Stomach smooth muscle (tissue), 2 donors: ENCODE measurements at regions not wholly inside any gene's neighbourhood (a gene's known extent, or its start where the extent isn't known, plus 50 kb on each side); places are given as distances from the start of the nearest gene placed in this dataset.
"Not testable (repeated sequence)": the region's sequence is repeated elsewhere in the genome, so short reads cannot be mapped to it uniquely, and the experiment has no call there.

Experiments
- H3K27ac ChIP-seq: one replicate; pipeline ENCODE4 v1.7.0; 2013; ENCODE audit warnings: mild to moderate bottlenecking, low read length, inconsistent platforms
- H3K27me3 ChIP-seq, 2 donors: one replicate each; pipeline ENCODE4 v1.7.0; 2013; ENCODE audit warnings: low read length in 2 of 2; ENCODE audit not compliant: insufficient read depth in 2 of 2, control insufficient read depth in 1 of 2
- H3K36me3 ChIP-seq, 2 donors: one replicate each; pipeline ENCODE4 v1.7.0; 2013; ENCODE audit warnings: low read length in 2 of 2; ENCODE audit not compliant: control insufficient read depth in 2 of 2, insufficient read depth in 2 of 2
- H3K4me1 ChIP-seq: one replicate; pipeline ENCODE4 v1.7.0; 2013; ENCODE audit warnings: low read length; ENCODE audit not compliant: control insufficient read depth, insufficient read depth
- H3K4me3 ChIP-seq, 2 donors: one replicate each; pipeline ENCODE4 v1.7.0; 2013; ENCODE audit warnings: low read length in 2 of 2
- H3K9ac ChIP-seq, 2 donors: one replicate each; pipeline ENCODE4 v1.7.0; 2013; ENCODE audit warnings: low read length in 2 of 2, mild to moderate bottlenecking in 1 of 2
- H3K9me3 ChIP-seq, 2 donors: one replicate each; pipeline ENCODE4 v1.7.0; 2013; ENCODE audit warnings: low read length in 2 of 2; ENCODE audit not compliant: control insufficient read depth in 2 of 2
- donor health status: healthy.
- donor health status: Pancreatic carcinoma.

GRCh38 chr1:81178431-81179093 is 622.2 kb upstream of the ADGRL2 start:
- H3K9ac ChIP-seq, H3K9me3 ChIP-seq, H3K4me1 ChIP-seq, H3K4me3 ChIP-seq, H3K36me3 ChIP-seq, H3K27me3 ChIP-seq, H3K27ac ChIP-seq: not testable (repeated sequence)

GRCh38 chr1:81174811-81175476 is 625.8 kb upstream of the ADGRL2 start:
- Histone ChIP-seq H3K9me3 (peaks cover 4 to 7% of the 10 kb centered on the region in 2 donors), H3K4me3 (no peak overlapping the region), H3K36me3 (no peaks in the 10 kb centered on the region), H3K4me1 (no peaks in the 10 kb centered on the region), H3K27me3 (no peaks in the 10 kb centered on the region), H3K27ac (no peak overlapping the region), H3K9ac (no peak overlapping the region)

- peaks cover 4 to 7% of the 10 kb centered on the region in 2 donors for H3K9me3 ChIP-seq
- no peak overlapping the region for H3K9ac ChIP-seq
- H3K4me3 ChIP-seq, result no peak overlapping the region
- H3K27ac ChIP-seq, result no peak overlapping the region
- H3K36me3 ChIP-seq, result no peaks in the 10 kb centered on the region
- H3K4me1 ChIP-seq, result no peaks in the 10 kb centered on the region
- H3K27me3 ChIP-seq, result no peaks in the 10 kb centered on the region
Measured at GRCh38 chr1:81174052-81174451, 626.7 kb upstream of the ADGRL2 start.

GRCh38 chr1:81172483-81172882 is 628.3 kb upstream of the ADGRL2 start:
- H3K4me1 ChIP-seq, result no peaks in the 10 kb centered on the region
- H3K36me3 ChIP-seq, result no peaks in the 10 kb centered on the region
- no peak overlapping the region for H3K4me3 ChIP-seq
- no peak overlapping the region for H3K27ac ChIP-seq
- peaks cover 4 to 7% of the 10 kb centered on the region in 2 donors for H3K9me3 ChIP-seq
- no peaks in the 10 kb centered on the region for H3K27me3 ChIP-seq
- H3K9ac ChIP-seq, result no peak overlapping the region

GRCh38 chr1:81170721-81171120 is 630.0 kb upstream of the ADGRL2 start:
- Histone ChIP-seq H3K9me3 (peaks cover 4 to 7% of the 10 kb centered on the region in 2 donors), H3K9ac (no peak overlapping the region), H3K4me1 (no peaks in the 10 kb centered on the region), H3K27ac (no peak overlapping the region), H3K36me3 (no peaks in the 10 kb centered on the region), H3K4me3 (no peak overlapping the region), H3K27me3 (no peaks in the 10 kb centered on the region)

GRCh38 chr1:81165963-81166362 is 634.8 kb upstream of the ADGRL2 start:
- no peak overlapping the region for H3K4me3 ChIP-seq
- no peaks in the 10 kb centered on the region for H3K36me3 ChIP-seq
- H3K9ac ChIP-seq, result no peak overlapping the region

GRCh38 chr1:81160696-81161095 is 640.0 kb upstream of the ADGRL2 start:
- Histone ChIP-seq H3K27ac (no peak overlapping the region), H3K36me3 (no peaks in the 10 kb centered on the region), H3K4me1 (no peaks in the 10 kb centered on the region)

More at GRCh38 chr1:81165963-81166362, 634.8 kb upstream of the ADGRL2 start:
- Histone ChIP-seq H3K4me1 (no peaks in the 10 kb centered on the region), H3K27me3 (no peaks in the 10 kb centered on the region), H3K9me3 (no peaks in the 10 kb centered on the region), H3K27ac (no peak overlapping the region)

GRCh38 chr1:81158592-81158991 is 642.1 kb upstream of the ADGRL2 start:
- no peak overlapping the region for H3K27ac ChIP-seq
- H3K9me3 ChIP-seq, result no peaks in the 10 kb centered on the region
- H3K36me3 ChIP-seq, result no peaks in the 10 kb centered on the region
- H3K4me1 ChIP-seq, result no peaks in the 10 kb centered on the region
- no peak overlapping the region for H3K9ac ChIP-seq
- H3K4me3 ChIP-seq, result peak overlapping the region in 1 of 2 donors; percentile 8
- H3K27me3 ChIP-seq, result no peaks in the 10 kb centered on the region

More at GRCh38 chr1:81160696-81161095, 640.0 kb upstream of the ADGRL2 start:
- Histone ChIP-seq H3K4me3 (no peak overlapping the region), H3K9me3 (no peaks in the 10 kb centered on the region), H3K27me3 (no peaks in the 10 kb centered on the region), H3K9ac (no peak overlapping the region)

- Histone ChIP-seq H3K9ac (no peak overlapping the region), H3K27me3 (no peaks in the 10 kb centered on the region), H3K4me3 (no peak overlapping the region), H3K4me1 (no peaks in the 10 kb centered on the region), H3K27ac (no peak overlapping the region), H3K9me3 (no peaks in the 10 kb centered on the region), H3K36me3 (no peaks in the 10 kb centered on the region)
Measured at GRCh38 chr1:81157686-81158085, 643.0 kb upstream of the ADGRL2 start.

- Histone ChIP-seq H3K27me3 (no peaks in the 10 kb centered on the region), H3K4me3 (no peak overlapping the region), H3K9me3 (no peaks in the 10 kb centered on the region), H3K4me1 (no peaks in the 10 kb centered on the region), H3K36me3 (no peaks in the 10 kb centered on the region), H3K27ac (no peak overlapping the region), H3K9ac (no peak overlapping the region)
Measured at GRCh38 chr1:81156887-81157286, 643.8 kb upstream of the ADGRL2 start.

GRCh38 chr1:81155131-81155530 is 645.6 kb upstream of the ADGRL2 start:
- no peak overlapping the region for H3K9ac ChIP-seq
- no peak overlapping the region for H3K4me3 ChIP-seq
- H3K27ac ChIP-seq, result no peak overlapping the region
- H3K4me1 ChIP-seq, result no peaks in the 10 kb centered on the region
- no peaks in the 10 kb centered on the region for H3K9me3 ChIP-seq
- no peaks in the 10 kb centered on the region for H3K36me3 ChIP-seq
- H3K27me3 ChIP-seq, result no peaks in the 10 kb centered on the region
